GM12878 (cell line): ENCODE measurements at regions not wholly inside any gene's neighbourhood (a gene's known extent, or its start where the extent isn't known, plus 50 kb on each side); places are given as distances from the start of the nearest gene placed in this dataset.

Experiments
- EZH2 ChIP-seq: IDR thresholded peaks from 2 replicates; pipeline ENCODE4 v1.6.1; 2012; ENCODE audit warnings: low read depth, mild to moderate bottlenecking, control low read depth, inconsistent platforms, low read length, borderline replicate concordance; ENCODE audit not compliant: control insufficient read depth
- TF ChIP-seq, protein P1 (sequence below), 3 experiments: IDR thresholded peaks in 2 of 3; conservative IDR thresholded peaks in 1 of 3; 2 replicates each; pipeline ENCODE4 v1.5.1; 2011; ENCODE audit warnings: low read depth in 3 of 3, low read length in 3 of 3, mild to moderate bottlenecking in 3 of 3, control low read depth in 2 of 3, moderate library complexity in 2 of 3, inconsistent platforms in 1 of 3, mixed read lengths in 1 of 3; ENCODE audit not compliant: control insufficient read depth in 2 of 3, insufficient read depth in 1 of 3; ENCODE audit errors: extremely low read depth in 1 of 3

DNA sequence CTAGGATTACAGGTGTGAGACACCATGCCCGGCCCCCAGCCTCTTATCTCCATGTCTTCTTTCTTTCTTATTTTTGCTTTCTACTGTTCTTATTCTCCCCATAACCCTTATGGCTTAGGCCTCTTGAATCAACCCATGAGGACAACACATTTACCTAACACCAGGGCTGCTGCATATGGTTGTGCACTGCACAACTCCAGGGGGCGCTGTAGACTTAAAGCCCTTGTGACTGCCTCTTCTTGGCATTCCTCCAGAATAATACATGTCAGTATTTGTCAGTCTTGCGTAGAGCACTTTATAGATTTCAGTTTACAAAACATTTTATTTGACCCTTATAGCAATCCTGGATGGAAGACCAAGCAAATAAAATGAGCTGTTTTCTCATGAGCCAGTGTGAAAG is 225.0 kb upstream of the SALL1 start:
- TF ChIP-seq EZH2 = no peak
- TF ChIP-seq, protein P1, sequence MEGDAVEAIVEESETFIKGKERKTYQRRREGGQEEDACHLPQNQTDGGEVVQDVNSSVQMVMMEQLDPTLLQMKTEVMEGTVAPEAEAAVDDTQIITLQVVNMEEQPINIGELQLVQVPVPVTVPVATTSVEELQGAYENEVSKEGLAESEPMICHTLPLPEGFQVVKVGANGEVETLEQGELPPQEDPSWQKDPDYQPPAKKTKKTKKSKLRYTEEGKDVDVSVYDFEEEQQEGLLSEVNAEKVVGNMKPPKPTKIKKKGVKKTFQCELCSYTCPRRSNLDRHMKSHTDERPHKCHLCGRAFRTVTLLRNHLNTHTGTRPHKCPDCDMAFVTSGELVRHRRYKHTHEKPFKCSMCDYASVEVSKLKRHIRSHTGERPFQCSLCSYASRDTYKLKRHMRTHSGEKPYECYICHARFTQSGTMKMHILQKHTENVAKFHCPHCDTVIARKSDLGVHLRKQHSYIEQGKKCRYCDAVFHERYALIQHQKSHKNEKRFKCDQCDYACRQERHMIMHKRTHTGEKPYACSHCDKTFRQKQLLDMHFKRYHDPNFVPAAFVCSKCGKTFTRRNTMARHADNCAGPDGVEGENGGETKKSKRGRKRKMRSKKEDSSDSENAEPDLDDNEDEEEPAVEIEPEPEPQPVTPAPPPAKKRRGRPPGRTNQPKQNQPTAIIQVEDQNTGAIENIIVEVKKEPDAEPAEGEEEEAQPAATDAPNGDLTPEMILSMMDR (IDR thresholded peaks at IDR 0.05 in 2 of 3, conservative IDR thresholded peaks at IDR 0.05 in 1 of 3; ENCODE audit: control insufficient read depth in 2 of 3, extremely low read depth in 1 of 3, insufficient read depth in 1 of 3, low read depth in 3 of 3, low read length in 3 of 3) = 0 out of 6 replicates have a peak, but pooled peaks of 1 of the 3 experiments have one; percentile 8
